AG09309 (cell line): ENCODE measurements at regions not wholly inside any gene's neighbourhood (a gene's known extent, or its start where the extent isn't known, plus 50 kb on each side); places are given as distances from the start of the nearest gene placed in this dataset.

Experiments used
- DNase-seq: peaks from one replicate; pipeline ENCODE4 v3.0.0-alpha.2; 2010; ENCODE audit warnings: low read depth
- H3K4me3 ChIP-seq: 2 replicates; pipeline ENCODE4 v1.5.1; 2011; ENCODE audit warnings: mild to moderate bottlenecking, low read depth, low read length, moderate library complexity; ENCODE audit not compliant: control insufficient read depth
- TF ChIP-seq, protein P1 (sequence below): IDR thresholded peaks from 2 replicates; pipeline ENCODE4 v1.5.1; 2011; ENCODE audit warnings: mild to moderate bottlenecking, low read depth, low read length, inconsistent platforms; ENCODE audit not compliant: insufficient read depth, control insufficient read depth; ENCODE audit errors: missing control alignments

DNA sequence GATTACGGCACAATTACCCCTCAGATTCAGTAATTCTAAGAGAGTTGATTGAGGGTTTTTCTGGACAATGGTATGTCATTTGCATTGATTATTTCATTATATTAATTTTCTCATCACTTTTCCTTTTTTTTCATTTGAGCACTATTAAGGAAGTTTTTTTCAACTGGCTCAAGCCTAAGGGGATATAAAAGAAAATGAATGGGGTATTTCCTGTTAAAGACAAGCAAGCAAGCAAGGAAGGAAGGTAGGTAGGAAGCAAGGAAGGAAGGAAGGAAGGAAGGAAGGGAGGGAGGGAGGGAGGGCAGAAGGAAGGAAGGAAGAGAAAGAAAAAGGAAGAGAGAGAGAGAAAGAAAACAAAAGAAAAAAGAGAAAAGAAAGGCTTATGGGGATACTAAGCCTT lies 620.3 kb downstream of the DIAPH3 start:
- no peak overlapping the region for H3K4me3 ChIP-seq
- TF ChIP-seq, protein P1, sequence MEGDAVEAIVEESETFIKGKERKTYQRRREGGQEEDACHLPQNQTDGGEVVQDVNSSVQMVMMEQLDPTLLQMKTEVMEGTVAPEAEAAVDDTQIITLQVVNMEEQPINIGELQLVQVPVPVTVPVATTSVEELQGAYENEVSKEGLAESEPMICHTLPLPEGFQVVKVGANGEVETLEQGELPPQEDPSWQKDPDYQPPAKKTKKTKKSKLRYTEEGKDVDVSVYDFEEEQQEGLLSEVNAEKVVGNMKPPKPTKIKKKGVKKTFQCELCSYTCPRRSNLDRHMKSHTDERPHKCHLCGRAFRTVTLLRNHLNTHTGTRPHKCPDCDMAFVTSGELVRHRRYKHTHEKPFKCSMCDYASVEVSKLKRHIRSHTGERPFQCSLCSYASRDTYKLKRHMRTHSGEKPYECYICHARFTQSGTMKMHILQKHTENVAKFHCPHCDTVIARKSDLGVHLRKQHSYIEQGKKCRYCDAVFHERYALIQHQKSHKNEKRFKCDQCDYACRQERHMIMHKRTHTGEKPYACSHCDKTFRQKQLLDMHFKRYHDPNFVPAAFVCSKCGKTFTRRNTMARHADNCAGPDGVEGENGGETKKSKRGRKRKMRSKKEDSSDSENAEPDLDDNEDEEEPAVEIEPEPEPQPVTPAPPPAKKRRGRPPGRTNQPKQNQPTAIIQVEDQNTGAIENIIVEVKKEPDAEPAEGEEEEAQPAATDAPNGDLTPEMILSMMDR, result no peak
- DNase-seq, result no peak

DNA sequence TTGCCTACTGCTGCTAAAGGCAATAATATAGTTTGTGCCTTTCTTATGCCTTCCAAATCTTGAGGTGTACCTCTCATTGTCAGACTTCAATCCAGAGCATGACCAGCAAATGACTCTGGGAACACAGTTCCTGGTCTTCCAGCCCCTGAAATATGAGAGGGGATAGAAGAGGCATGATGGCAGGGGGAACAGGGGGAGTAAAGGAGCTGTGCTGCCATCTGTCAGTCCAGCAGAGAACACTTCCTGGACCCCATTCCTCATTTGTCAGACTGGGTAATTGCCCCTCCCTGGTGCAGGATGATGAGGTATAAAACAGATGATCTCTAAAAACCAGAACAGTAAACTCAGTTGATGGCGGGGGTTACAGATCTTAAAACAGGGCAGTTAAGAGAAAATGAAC lies 618.7 kb downstream of the DIAPH3 start:
- TF ChIP-seq, protein P1, result no peak
- H3K4me3 ChIP-seq, result no peak overlapping the region
- no peak for DNase-seq

DNA sequence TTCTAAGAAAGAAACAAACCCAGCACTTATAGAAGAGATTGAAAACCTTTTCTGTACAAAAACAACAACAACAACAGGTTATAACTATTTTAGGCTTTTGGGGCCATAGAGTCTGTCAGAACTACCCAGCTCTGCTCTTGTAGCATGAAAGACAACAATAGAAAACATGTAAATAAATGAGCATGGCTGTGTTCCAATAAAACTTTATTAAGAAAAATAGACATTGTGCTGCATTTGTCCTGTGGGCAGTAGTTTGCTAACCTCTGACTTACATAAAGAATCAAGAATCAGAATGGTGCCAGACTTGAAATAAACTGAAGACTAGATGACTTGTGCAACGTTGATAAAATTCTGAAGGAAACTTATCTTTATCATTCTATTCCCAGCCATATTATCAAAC lies 617.5 kb downstream of the DIAPH3 start:
- TF ChIP-seq, protein P1, result no peak
- H3K4me3 ChIP-seq, result no peak overlapping the region
- no peak for DNase-seq

DNA sequence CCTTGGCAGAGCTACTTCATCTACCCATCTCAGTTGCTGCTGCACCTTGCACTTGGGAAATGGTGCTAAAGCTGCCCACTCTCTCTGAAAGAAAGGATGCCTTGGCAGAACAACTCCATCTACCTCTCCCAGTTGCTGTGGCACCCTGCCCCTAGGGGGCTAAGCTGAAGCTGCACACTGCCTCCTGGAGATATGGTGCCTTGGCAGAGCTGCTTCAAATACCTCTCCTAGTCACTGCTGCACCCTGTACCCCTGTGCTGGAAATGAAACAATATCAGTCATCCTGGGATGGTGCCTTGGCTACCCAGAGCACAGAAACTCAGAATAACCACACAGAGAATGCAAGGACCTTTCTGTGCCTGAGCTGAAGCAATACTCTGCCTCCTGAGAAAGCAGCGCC lies 615.8 kb downstream of the DIAPH3 start:
- DNase-seq, result no peak
- TF ChIP-seq, protein P1, result no peak
- H3K4me3 ChIP-seq, result no peak overlapping the region

DNA sequence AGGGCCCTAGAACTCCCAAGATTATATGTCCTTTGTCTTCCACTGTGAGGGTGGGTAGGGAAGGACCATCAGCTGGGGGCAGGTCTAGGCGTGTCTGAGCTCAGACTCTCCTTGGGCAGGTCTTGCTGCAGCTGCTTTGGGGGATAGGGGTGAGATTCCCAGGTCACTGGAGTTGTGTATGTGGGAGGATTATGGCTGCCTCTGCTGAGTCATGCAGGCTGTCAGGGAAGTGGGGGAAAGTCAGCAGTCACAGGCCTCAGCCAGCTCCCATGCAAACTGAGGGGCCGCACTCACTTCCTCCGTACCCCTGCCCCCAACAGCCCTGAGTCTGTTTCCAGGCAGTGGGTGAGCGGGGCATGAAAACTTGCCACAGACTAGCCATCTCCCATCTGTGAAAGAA lies 600.8 kb downstream of the DIAPH3 start:
- TF ChIP-seq, protein P1, result no peak
- DNase-seq, result no peak
- H3K4me3 ChIP-seq, result no peak overlapping the region

DNA sequence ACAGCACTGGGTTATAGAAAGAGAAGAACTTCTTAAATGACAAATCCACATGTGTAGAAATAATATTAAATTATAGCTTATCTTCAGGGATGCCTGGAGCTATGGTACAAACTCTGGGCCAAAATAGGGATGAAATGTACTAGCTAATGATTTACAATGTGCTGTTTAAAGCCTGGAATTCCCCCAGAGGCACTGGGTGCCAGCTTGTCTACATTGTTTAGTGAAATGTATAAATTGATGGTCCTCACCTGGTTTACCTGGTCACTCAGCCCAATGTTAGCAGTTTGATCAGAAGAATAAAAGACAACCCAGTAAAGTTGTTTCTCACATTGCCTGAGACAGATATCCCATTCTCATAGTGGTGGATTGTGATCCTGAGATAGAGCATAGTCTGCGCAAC lies 597.2 kb downstream of the DIAPH3 start:
- H3K4me3 ChIP-seq, result no peak overlapping the region
- TF ChIP-seq, protein P1, result no peak
- DNase-seq, result no peak

DNA sequence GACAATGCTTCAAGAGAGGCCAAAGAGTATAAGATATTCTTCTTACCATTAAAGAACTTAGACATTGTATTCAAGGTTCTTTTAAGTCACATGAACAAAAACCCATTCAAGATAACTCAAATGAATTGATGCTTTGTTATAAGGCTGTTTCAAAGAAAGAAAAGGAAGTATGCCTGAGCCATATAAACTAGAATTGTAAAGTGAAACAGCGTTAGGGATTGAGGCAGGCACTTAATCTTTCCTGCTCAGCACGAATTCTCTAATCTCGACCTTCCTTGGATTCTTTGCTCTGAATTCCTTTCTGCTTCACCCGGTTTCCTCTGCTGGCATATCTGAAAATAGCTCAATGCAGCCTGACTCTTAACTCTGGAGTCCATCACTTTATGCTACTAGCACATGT lies 595.4 kb downstream of the DIAPH3 start:
- no peak for DNase-seq

More for the DNA sequence above, 595.4 kb downstream of the DIAPH3 start:
- TF ChIP-seq, protein P1, result no peak
- no peak overlapping the region for H3K4me3 ChIP-seq
